K562 (cell line): ENCODE measurements at regions not wholly inside any gene's neighbourhood (a gene's known extent, or its start where the extent isn't known, plus 50 kb on each side); places are given as distances from the start of the nearest gene placed in this dataset.

Experiments used
- ATAC-seq: fragments of 200-7000 bp; cut with Tn5 transposase; 3 replicates; pipeline ENCODE4 v1.9.1; 2020; ENCODE audit warnings: moderate library complexity
- BruUV-seq: library from RNA; stranded (reverse); fragments of 400-500 nt; replicated peaks from 2 replicates; lab custom pipeline; 2021; lab: Mats Ljungman, UMichigan
- CTCF ChIA-PET: fragments of 300-600 bp; formaldehyde crosslinking; extraction: SDS; loops from one replicate; lab custom pipeline; 2021; ENCODE audit warnings: low intra/inter-chr PET ratio; lab: Yijun Ruan, JAX
- POLR2A ChIA-PET: fragments of 300-600, 350-650 bp; sonication (Branson Sonifier 250); formaldehyde crosslinking; extraction: SDS; loops from one replicate; lab custom pipeline; 2021; ENCODE audit warnings: antibody characterized with exemption, inconsistent platforms; lab: Yijun Ruan, JAX
- DNase-seq, 4 experiments: peaks; one replicate each; pipeline versions ENCODE4 v3.0.0 to v3.0.0-alpha.2; 2011 to 2018; ENCODE audit warnings: low spot score in 3 of 4, mixed read lengths in 3 of 4; ENCODE audit errors: extremely low read depth in 1 of 4
- FAIRE-seq: peaks from 2 replicates; lab custom pipeline; 2011; peaks lifted over from hg19 to GRCh38; lab: Jason Lieb, UNC
- H2AFZ ChIP-seq: 2 replicates; pipeline ENCODE4 v1.6.0; 2011; ENCODE audit warnings: low read depth, low read length, control low read depth, inconsistent platforms
- H3K27ac ChIP-seq: fragments of 200-600 bp; 3 replicates; pipeline ENCODE4 v1.8.0; 2011; ENCODE audit warnings: low read depth, mild to moderate bottlenecking, control low read depth, inconsistent platforms, low read length, moderate library complexity, mixed read lengths; ENCODE audit errors: extremely low read depth
- H3K27me3 ChIP-seq, 2 experiments: fragments of 300-600 bp in 1 of 2; 2 replicates in 1 of 2; 3 replicates in 1 of 2; pipeline versions ENCODE4 v1.6.0 to v1.8.0; 2011; ENCODE audit warnings: inconsistent platforms in 2 of 2, low read length in 2 of 2, mild to moderate bottlenecking in 1 of 2, mixed read lengths in 1 of 2, moderate library complexity in 1 of 2; ENCODE audit not compliant: control insufficient read depth in 2 of 2, insufficient read depth in 2 of 2
- H3K36me3 ChIP-seq: fragments of 300-600 bp; 3 replicates; pipeline ENCODE4 v1.8.0; 2011; ENCODE audit warnings: mild to moderate bottlenecking, low read length, inconsistent platforms; ENCODE audit not compliant: control insufficient read depth, insufficient read depth
- H3K4me1 ChIP-seq, 2 experiments: fragments of 200-600 bp in 1 of 2; replicated peaks in 1 of 2; 2 replicates in 1 of 2; 3 replicates in 1 of 2; pipeline versions ENCODE4 v1.5.1 to v1.8.0; 2011; ENCODE audit warnings: inconsistent platforms in 2 of 2, low read length in 2 of 2, mild to moderate bottlenecking in 1 of 2, mixed read lengths in 1 of 2, moderate library complexity in 1 of 2; ENCODE audit not compliant: control insufficient read depth in 2 of 2, insufficient read depth in 2 of 2
- H3K4me2 ChIP-seq: 2 replicates; pipeline ENCODE4 v1.6.1; 2011; ENCODE audit warnings: low read length, control low read depth, inconsistent platforms, mixed read lengths; ENCODE audit not compliant: insufficient read depth
- H3K4me3 ChIP-seq: fragments of 200-600 bp; sonication (generic), shearing (Covaris generic); 2 replicates; pipeline ENCODE4 v1.5.1; 2016; ENCODE audit warnings: control low read depth, inconsistent platforms
- H3K79me2 ChIP-seq: fragments of 200-600 bp; 3 replicates; pipeline ENCODE4 v1.8.0; 2011; ENCODE audit warnings: low read length, inconsistent platforms; ENCODE audit not compliant: control insufficient read depth, insufficient read depth
- H3K9ac ChIP-seq, 2 experiments: 2 replicates each; pipeline versions ENCODE4 v1.6.0 to v1.6.1; 2011; ENCODE audit warnings: low read depth in 2 of 2, low read length in 2 of 2, control low read depth in 1 of 2, inconsistent platforms in 1 of 2, mild to moderate bottlenecking in 1 of 2, mixed read lengths in 1 of 2; ENCODE audit not compliant: insufficient read depth in 1 of 2
- H3K9me1 ChIP-seq: one replicate; pipeline ENCODE4 v1.6.0; 2011; ENCODE audit warnings: inconsistent platforms, mild to moderate bottlenecking, low read length, moderate library complexity; ENCODE audit not compliant: control insufficient read depth, insufficient read depth
- H3K9me3 ChIP-seq: replicated peaks from 2 replicates; pipeline ENCODE4 v1.5.1; 2011; ENCODE audit warnings: low read depth, low read length, inconsistent platforms; ENCODE audit not compliant: control insufficient read depth, insufficient read depth
- H4K20me1 ChIP-seq: replicated peaks from 2 replicates; pipeline ENCODE4 v1.6.1; 2011; ENCODE audit warnings: low read length, inconsistent platforms, mixed read lengths; ENCODE audit not compliant: control insufficient read depth, insufficient read depth
- CBX1 ChIP-seq: sonication (generic); IDR thresholded peaks from 2 replicates; pipeline ENCODE4 v1.6.1; 2016; ENCODE audit warnings: antibody characterized with exemption, low read depth, mild to moderate bottlenecking
- FIP1L1 ChIP-seq: fragments of 200-400 bp; formaldehyde crosslinking; IDR thresholded peaks from 2 replicates; pipeline ENCODE4 v1.6.1; 2018; ENCODE audit warnings: mild to moderate bottlenecking, low read depth, low read length; ENCODE audit not compliant: poor library complexity, severe bottlenecking
- ILK ChIP-seq: fragments of 450-650 bp; IDR thresholded peaks from 2 replicates; pipeline ENCODE4 v1.6.1; 2016; ENCODE audit warnings: missing genetic modification characterization, low read depth, mild to moderate bottlenecking, missing compliant biosample characterization, moderate library complexity, borderline replicate concordance
- JUND ChIP-seq, 2 experiments: IDR thresholded peaks; 2 replicates in 1 of 2; 3 replicates in 1 of 2; pipeline ENCODE4 v1.6.1; 2011; ENCODE audit warnings: borderline replicate concordance in 2 of 2, low read depth in 2 of 2, low read length in 2 of 2, improper control_type of control experiment in 1 of 2, missing biosample characterization in 1 of 2, missing genetic modification characterization in 1 of 2, missing genetic modification reagents in 1 of 2
- MAFG ChIP-seq: fragments of 450-650 bp; conservative IDR thresholded peaks from 2 replicates; pipeline ENCODE4 v1.6.1; 2016; ENCODE audit warnings: missing genetic modification characterization, missing compliant biosample characterization
- MIER1 ChIP-seq: fragments of 450-650 bp; IDR thresholded peaks from 2 replicates; pipeline ENCODE4 v1.6.1; 2016; ENCODE audit warnings: antibody characterized with exemption, mild to moderate bottlenecking, low read depth
- PCBP2 ChIP-seq: fragments of 200-400 bp; formaldehyde crosslinking; IDR thresholded peaks from 2 replicates; pipeline ENCODE4 v1.6.1; 2018; ENCODE audit warnings: low read length, low read depth, mild to moderate bottlenecking, moderate library complexity; ENCODE audit not compliant: poor library complexity, severe bottlenecking
- TCF7L2 ChIP-seq: fragments of 150-350 bp; IDR thresholded peaks from 2 replicates; pipeline ENCODE4 v1.6.1; 2016; ENCODE audit warnings: low read depth, mild to moderate bottlenecking, low read length, moderate library complexity
- YY1 ChIP-seq, 3 experiments: IDR thresholded peaks; 2 replicates each; pipeline ENCODE4 v1.6.1; 2011; ENCODE audit warnings: low read length in 2 of 3, mild to moderate bottlenecking in 2 of 3, moderate library complexity in 2 of 3, borderline replicate concordance in 1 of 3, control low read depth in 1 of 3, low read depth in 1 of 3; ENCODE audit not compliant: insufficient read depth in 3 of 3, insufficient replicate concordance in 2 of 3, control insufficient read depth in 1 of 3, insufficient read length in 1 of 3; ENCODE audit errors: extremely low read depth in 1 of 3
- ZNF79 ChIP-seq: fragments of 250-450 bp; sonication (Bioruptor Pico); IDR thresholded peaks from 2 replicates; pipeline ENCODE4 v1.4.0; 2020; ENCODE audit warnings: low read depth, mild to moderate bottlenecking, moderate library complexity
- in situ Hi-C: fragments of 300-500 bp; cut with MboI; formaldehyde crosslinking; loops from 4 replicates; pipeline ENCODE4 v1.15.0; 2018; ENCODE audit warnings: inconsistent platforms, mixed read lengths
- intact Hi-C: fragments of 100-400 bp; cut with micrococcal nuclease; formaldehyde crosslinking; loops from 2 replicates; pipeline ENCODE4 v1.14.2; 2022
- TF ChIP-seq, protein P1 (sequence below): fragments of 250-450 bp; sonication (Bioruptor Pico); IDR thresholded peaks from 2 replicates; pipeline ENCODE4 v1.9.0; 2021; ENCODE audit warnings: mild to moderate bottlenecking
- TF ChIP-seq, protein P2 (sequence below): sonication (generic); formaldehyde crosslinking; IDR thresholded peaks from 2 replicates; pipeline ENCODE4 v1.8.0; 2023; ENCODE audit warnings: missing genetic modification reagents, mild to moderate bottlenecking, borderline replicate concordance

DNA sequence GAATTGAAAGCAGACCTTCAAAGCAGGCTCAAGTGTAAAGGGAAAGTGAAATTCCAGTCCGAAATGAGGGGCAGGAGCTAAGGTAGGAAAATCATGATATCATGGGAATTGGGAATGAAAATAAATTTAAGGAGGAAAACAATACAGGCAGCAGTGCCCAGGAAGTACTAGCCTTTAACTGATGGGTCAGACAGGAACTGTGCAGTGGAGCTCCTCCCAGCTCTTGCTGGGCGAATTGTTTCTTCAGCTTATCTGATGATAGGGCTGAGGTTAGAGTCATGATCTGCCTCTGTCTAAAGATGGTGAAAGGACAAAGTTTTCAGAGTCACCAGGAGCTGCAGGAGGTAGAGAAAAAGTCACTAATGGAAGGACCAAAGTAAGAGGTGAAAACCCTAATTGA, 457.9 kb upstream of the PTCHD4 start (continued):
- no peak for TF ChIP-seq FIP1L1

DNA sequence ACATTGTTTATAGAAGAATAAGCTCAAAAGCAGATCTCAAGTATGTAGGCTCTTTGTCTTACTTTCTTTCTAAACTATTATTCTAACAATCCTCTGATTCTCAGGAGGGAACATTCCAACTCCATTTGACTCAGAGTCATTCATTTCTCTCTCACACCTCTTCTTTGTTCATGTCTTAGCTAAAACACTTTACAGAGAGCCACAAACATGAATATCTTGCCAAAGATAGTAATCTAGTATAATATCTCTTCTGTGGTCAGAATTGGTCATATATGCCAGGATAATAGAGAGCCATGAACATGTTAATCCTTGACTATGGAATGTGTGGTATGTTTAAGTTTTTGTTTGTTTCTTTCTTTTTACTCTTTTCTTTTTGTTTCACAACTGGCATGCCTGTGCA, 456.0 kb upstream of the PTCHD4 start:
- FAIRE-seq (no peak), DNase-seq (no peak), ATAC-seq (no peak)
- intact Hi-C loops: no loop called here
- H3K27ac ChIP-seq: no peak overlapping the region
- no peak overlapping the region for H2AFZ ChIP-seq
- BruUV-seq: no TSS peak
- H3K4me1 ChIP-seq: no peaks in the 10 kb centered on the region
- H3K79me2 ChIP-seq: no peaks in the 10 kb centered on the region
- no peak overlapping the region for H3K4me2 ChIP-seq
- H3K9me1 ChIP-seq: no peaks in the 10 kb centered on the region
- ChIA-PET POLR2A (no interaction called here), CTCF (no interaction called here)
- in situ Hi-C loops: no loop called here
- no peaks in the 10 kb centered on the region for H3K27me3 ChIP-seq
- H3K4me3 ChIP-seq: no peak overlapping the region
- H3K36me3 ChIP-seq: no peaks in the 10 kb centered on the region
- H3K9ac ChIP-seq: no peak overlapping the region
- H3K9me3 ChIP-seq: 0 out of 2 replicates have a peak, but pooled peaks cover 3% of the 10 kb centered on the region
- no peaks in the 10 kb centered on the region for H4K20me1 ChIP-seq
- TF ChIP-seq PCBP2: no peak
- no peak for TF ChIP-seq ILK (tag)
- TF ChIP-seq TCF7L2: no peak
- no peak for TF ChIP-seq YY1 (IDR thresholded peaks at IDR 0.05; ENCODE audit: borderline replicate concordance in 1 of 3, control insufficient read depth in 1 of 3, extremely low read depth in 1 of 3, insufficient read depth in 3 of 3, insufficient read length in 1 of 3, insufficient replicate concordance in 2 of 3, low read depth in 1 of 3, low read length in 2 of 3)
- TF ChIP-seq MAFG (tag): no peak
- no peak for TF ChIP-seq MIER1
- TF ChIP-seq, protein P1, sequence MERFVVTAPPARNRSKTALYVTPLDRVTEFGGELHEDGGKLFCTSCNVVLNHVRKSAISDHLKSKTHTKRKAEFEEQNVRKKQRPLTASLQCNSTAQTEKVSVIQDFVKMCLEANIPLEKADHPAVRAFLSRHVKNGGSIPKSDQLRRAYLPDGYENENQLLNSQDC: no peak
- TF ChIP-seq JUND (IDR thresholded peaks at IDR 0.05; ENCODE audit: borderline replicate concordance, low read depth, low read length): no peak
- no peak for TF ChIP-seq JUND (tag; IDR thresholded peaks at IDR 0.05; ENCODE audit: borderline replicate concordance, low read depth, low read length)
- TF ChIP-seq, protein P2, sequence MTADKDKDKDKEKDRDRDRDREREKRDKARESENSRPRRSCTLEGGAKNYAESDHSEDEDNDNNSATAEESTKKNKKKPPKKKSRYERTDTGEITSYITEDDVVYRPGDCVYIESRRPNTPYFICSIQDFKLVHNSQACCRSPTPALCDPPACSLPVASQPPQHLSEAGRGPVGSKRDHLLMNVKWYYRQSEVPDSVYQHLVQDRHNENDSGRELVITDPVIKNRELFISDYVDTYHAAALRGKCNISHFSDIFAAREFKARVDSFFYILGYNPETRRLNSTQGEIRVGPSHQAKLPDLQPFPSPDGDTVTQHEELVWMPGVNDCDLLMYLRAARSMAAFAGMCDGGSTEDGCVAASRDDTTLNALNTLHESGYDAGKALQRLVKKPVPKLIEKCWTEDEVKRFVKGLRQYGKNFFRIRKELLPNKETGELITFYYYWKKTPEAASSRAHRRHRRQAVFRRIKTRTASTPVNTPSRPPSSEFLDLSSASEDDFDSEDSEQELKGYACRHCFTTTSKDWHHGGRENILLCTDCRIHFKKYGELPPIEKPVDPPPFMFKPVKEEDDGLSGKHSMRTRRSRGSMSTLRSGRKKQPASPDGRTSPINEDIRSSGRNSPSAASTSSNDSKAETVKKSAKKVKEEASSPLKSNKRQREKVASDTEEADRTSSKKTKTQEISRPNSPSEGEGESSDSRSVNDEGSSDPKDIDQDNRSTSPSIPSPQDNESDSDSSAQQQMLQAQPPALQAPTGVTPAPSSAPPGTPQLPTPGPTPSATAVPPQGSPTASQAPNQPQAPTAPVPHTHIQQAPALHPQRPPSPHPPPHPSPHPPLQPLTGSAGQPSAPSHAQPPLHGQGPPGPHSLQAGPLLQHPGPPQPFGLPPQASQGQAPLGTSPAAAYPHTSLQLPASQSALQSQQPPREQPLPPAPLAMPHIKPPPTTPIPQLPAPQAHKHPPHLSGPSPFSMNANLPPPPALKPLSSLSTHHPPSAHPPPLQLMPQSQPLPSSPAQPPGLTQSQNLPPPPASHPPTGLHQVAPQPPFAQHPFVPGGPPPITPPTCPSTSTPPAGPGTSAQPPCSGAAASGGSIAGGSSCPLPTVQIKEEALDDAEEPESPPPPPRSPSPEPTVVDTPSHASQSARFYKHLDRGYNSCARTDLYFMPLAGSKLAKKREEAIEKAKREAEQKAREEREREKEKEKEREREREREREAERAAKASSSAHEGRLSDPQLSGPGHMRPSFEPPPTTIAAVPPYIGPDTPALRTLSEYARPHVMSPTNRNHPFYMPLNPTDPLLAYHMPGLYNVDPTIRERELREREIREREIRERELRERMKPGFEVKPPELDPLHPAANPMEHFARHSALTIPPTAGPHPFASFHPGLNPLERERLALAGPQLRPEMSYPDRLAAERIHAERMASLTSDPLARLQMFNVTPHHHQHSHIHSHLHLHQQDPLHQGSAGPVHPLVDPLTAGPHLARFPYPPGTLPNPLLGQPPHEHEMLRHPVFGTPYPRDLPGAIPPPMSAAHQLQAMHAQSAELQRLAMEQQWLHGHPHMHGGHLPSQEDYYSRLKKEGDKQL (CRISPR knock-in tag): no peak
- TF ChIP-seq CBX1: no peak
- TF ChIP-seq ZNF79 (CRISPR knock-in tag): no peak
